Embryonic facial prominence (tissue), 1 donor: ENCODE measurements at regions not wholly inside any gene's neighbourhood (a gene's known extent, or its start where the extent isn't known, plus 50 kb on each side); places are given as distances from the start of the nearest gene placed in this dataset.
"Not testable (repeated sequence)": the region's sequence is repeated elsewhere in the genome, so short reads cannot be mapped to it uniquely, and the experiment has no call there.

ENCODE experiments used
- DNase-seq: peaks from one replicate; pipeline ENCODE4 v3.0.0-alpha.2; 2016; ENCODE audit errors: extremely low spot score

GRCh38 chr2:12488352-12489318 lies 228.1 kb upstream of the TRIB2 start:
- no peak for DNase-seq

- no peak for DNase-seq
Observed at GRCh38 chr2:12490641-12491040, 226.1 kb upstream of the TRIB2 start.

- not testable (repeated sequence) for DNase-seq
Observed at GRCh38 chr2:12492360-12492759, 224.4 kb upstream of the TRIB2 start.

- no peak for DNase-seq
Observed at GRCh38 chr2:12493031-12493513, 223.7 kb upstream of the TRIB2 start.

GRCh38 chr2:12495247-12495868 lies 221.4 kb upstream of the TRIB2 start:
- no peak for DNase-seq

- DNase-seq, result no peak
Observed at GRCh38 chr2:12498286-12498685, 218.4 kb upstream of the TRIB2 start.

GRCh38 chr2:12498704-12499103 lies 218.0 kb upstream of the TRIB2 start:
- no peak for DNase-seq

- no peak for DNase-seq
Observed at GRCh38 chr2:12500899-12501298, 215.8 kb upstream of the TRIB2 start.

- no peak for DNase-seq
Observed at GRCh38 chr2:12501469-12502158, 215.1 kb upstream of the TRIB2 start.

- peak; percentile 39 for DNase-seq
Observed at GRCh38 chr2:12502759-12503158, 214.0 kb upstream of the TRIB2 start.

GRCh38 chr2:12504443-12504842 lies 212.3 kb upstream of the TRIB2 start:
- DNase-seq, result no peak

GRCh38 chr2:12506846-12507245 lies 209.9 kb upstream of the TRIB2 start:
- DNase-seq, result no peak

GRCh38 chr2:12507295-12507694 lies 209.4 kb upstream of the TRIB2 start:
- DNase-seq, result no peak

- no peak for DNase-seq
Observed at GRCh38 chr2:12510070-12510469, 206.7 kb upstream of the TRIB2 start.

GRCh38 chr2:12513339-12513738 lies 203.4 kb upstream of the TRIB2 start:
- no peak for DNase-seq

- DNase-seq, result no peak
Observed at GRCh38 chr2:12514168-12514567, 202.6 kb upstream of the TRIB2 start.

- DNase-seq, result no peak
Observed at GRCh38 chr2:12514631-12515437, 201.9 kb upstream of the TRIB2 start.

- no peak for DNase-seq
Observed at GRCh38 chr2:12515871-12516270, 200.9 kb upstream of the TRIB2 start.

GRCh38 chr2:12533337-12534005 lies 183.3 kb upstream of the TRIB2 start:
- no peak for DNase-seq

GRCh38 chr2:12534646-12535263 lies 182.0 kb upstream of the TRIB2 start:
- no peak for DNase-seq
